ENCODE measurements at regions not wholly inside any gene's neighbourhood (a gene's known extent, or its start where the extent isn't known, plus 50 kb on each side); places are given as distances from the start of the nearest gene placed in this dataset.

GRCh38 chr10:23568996-23569395 lies 130.1 kb downstream of the OTUD1 start:
- H3K4me3 ChIP-seq (ENCODE audit: low read depth, low read length, poor library complexity, severe bottlenecking): no peak overlapping the region
- H3K9me3 ChIP-seq (ENCODE audit: low read length): peaks cover 10% of the 10 kb centered on the region
- no peaks in the 10 kb centered on the region for H3K4me1 ChIP-seq (ENCODE audit: insufficient read depth, low read length, poor library complexity, severe bottlenecking)
- intact Hi-C loops (cut with micrococcal nuclease; ENCODE audit: unreplicated experiment): no loop called here
- no peaks in the 10 kb centered on the region for H3K9me2 ChIP-seq (ENCODE audit: insufficient read depth, low read length)
- no peak overlapping the region for H3K4me2 ChIP-seq (ENCODE audit: low read length)
- ChIA-PET CTCF (ENCODE audit: unreplicated experiment) (no interaction called here), POLR2A (interaction anchor here (0.6 kb wide), 2 partner anchors 140 to 722 kb away, joined by 3 to 9 read pairs; no protein-coding TSS in a partner anchor)
- H3K79me2 ChIP-seq (ENCODE audit: insufficient read depth, low read depth, low read length): no peaks in the 10 kb centered on the region
- TF ChIP-seq EZH2phosphoT487 (IDR thresholded peaks at IDR 0.05; ENCODE audit: borderline replicate concordance, low read depth, low read length): no peak
- H3K27ac ChIP-seq (ENCODE audit: low read depth, low read length, poor library complexity, severe bottlenecking): no peak overlapping the region
- no peaks in the 10 kb centered on the region for H4K20me1 ChIP-seq (ENCODE audit: insufficient read depth, low read length)
- H3K36me3 ChIP-seq (ENCODE audit: insufficient read depth, low read length): no peaks in the 10 kb centered on the region
- DNase-seq (ENCODE audit: low spot score): no peak
- H2AFZ ChIP-seq (ENCODE audit: low read length): no peak overlapping the region
- no TSS peak for BruUV-seq (replicated peaks)

GRCh38 chr10:23571884-23572283 lies 133.0 kb downstream of the OTUD1 start:
- CTCF ChIA-PET (ENCODE audit: unreplicated experiment): no interaction called here
- TF ChIP-seq, protein P1, sequence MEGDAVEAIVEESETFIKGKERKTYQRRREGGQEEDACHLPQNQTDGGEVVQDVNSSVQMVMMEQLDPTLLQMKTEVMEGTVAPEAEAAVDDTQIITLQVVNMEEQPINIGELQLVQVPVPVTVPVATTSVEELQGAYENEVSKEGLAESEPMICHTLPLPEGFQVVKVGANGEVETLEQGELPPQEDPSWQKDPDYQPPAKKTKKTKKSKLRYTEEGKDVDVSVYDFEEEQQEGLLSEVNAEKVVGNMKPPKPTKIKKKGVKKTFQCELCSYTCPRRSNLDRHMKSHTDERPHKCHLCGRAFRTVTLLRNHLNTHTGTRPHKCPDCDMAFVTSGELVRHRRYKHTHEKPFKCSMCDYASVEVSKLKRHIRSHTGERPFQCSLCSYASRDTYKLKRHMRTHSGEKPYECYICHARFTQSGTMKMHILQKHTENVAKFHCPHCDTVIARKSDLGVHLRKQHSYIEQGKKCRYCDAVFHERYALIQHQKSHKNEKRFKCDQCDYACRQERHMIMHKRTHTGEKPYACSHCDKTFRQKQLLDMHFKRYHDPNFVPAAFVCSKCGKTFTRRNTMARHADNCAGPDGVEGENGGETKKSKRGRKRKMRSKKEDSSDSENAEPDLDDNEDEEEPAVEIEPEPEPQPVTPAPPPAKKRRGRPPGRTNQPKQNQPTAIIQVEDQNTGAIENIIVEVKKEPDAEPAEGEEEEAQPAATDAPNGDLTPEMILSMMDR (conservative IDR thresholded peaks at IDR 0.05; ENCODE audit: low read length): no peak
- TF ChIP-seq EZH2phosphoT487 (IDR thresholded peaks at IDR 0.05; ENCODE audit: borderline replicate concordance, low read depth, low read length): no peak
- no peak overlapping the region for H3K4me2 ChIP-seq (ENCODE audit: low read length)
- intact Hi-C loops (cut with micrococcal nuclease; ENCODE audit: unreplicated experiment): no loop called here
- H3K9me2 ChIP-seq (ENCODE audit: insufficient read depth, low read length): no peaks in the 10 kb centered on the region
- no peaks in the 10 kb centered on the region for H3K36me3 ChIP-seq (ENCODE audit: insufficient read depth, low read length)
- H3K4me1 ChIP-seq (ENCODE audit: insufficient read depth, low read length, poor library complexity, severe bottlenecking): no peaks in the 10 kb centered on the region
- no peak overlapping the region for H3K27ac ChIP-seq (ENCODE audit: low read depth, low read length, poor library complexity, severe bottlenecking)
- POLR2A ChIA-PET: interaction anchor here (0.7 kb wide), 1 partner anchor 84 kb away, joined by 3 read pairs; no protein-coding TSS in a partner anchor
- no peaks in the 10 kb centered on the region for H3K79me2 ChIP-seq (ENCODE audit: insufficient read depth, low read depth, low read length)
- no peaks in the 10 kb centered on the region for H4K20me1 ChIP-seq (ENCODE audit: insufficient read depth, low read length)
- no TSS peak for BruUV-seq (replicated peaks)
- DNase-seq (ENCODE audit: low spot score): no peak
- no peak overlapping the region for H2AFZ ChIP-seq (ENCODE audit: low read length)
- H3K9me3 ChIP-seq (ENCODE audit: low read length): peaks cover 10% of the 10 kb centered on the region
- H3K4me3 ChIP-seq (ENCODE audit: low read depth, low read length, poor library complexity, severe bottlenecking): no peak overlapping the region

DNA sequence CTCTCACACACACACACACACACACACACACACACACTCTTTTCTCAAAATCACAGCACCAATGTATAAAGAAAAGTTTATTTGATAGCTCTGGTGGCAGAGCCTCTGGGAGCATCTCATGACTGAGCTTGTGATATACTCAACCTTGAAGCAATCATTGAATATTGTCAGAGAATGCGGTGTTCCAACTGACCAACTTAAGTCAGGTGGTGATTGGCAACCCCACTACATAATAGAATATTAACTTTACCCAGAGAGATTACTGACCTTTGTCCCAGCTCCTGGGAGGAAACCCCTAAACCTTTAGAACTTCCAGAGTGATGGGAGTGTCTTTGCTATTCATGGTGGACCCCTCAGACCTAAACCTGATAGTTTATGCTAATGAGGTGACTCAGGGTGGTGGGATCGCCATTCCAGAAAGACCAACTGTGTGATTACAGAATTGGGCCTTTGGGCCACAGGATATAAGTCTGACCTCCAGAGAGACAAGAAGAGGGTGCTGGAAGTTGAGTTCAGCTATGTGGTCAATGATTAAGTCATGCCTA lies 143.1 kb downstream of the OTUD1 start:
- Histone ChIP-seq H4K20me1 (ENCODE audit: insufficient read depth, low read length) (no peaks in the 10 kb centered on the region), H3K4me2 (ENCODE audit: low read length) (no peak overlapping the region), H3K79me2 (ENCODE audit: insufficient read depth, low read depth, low read length) (no peaks in the 10 kb centered on the region), H2AFZ (ENCODE audit: low read length) (no peak overlapping the region), H3K4me1 (ENCODE audit: insufficient read depth, low read length, poor library complexity, severe bottlenecking) (no peaks in the 10 kb centered on the region), H3K9me2 (ENCODE audit: insufficient read depth, low read length) (no peaks in the 10 kb centered on the region), H3K36me3 (ENCODE audit: insufficient read depth, low read length) (no peaks in the 10 kb centered on the region), H3K27ac (ENCODE audit: low read depth, low read length, poor library complexity, severe bottlenecking) (no peak overlapping the region), H3K4me3 (ENCODE audit: low read depth, low read length, poor library complexity, severe bottlenecking) (no peak overlapping the region), H3K9me3 (ENCODE audit: low read length) (no peaks in the 10 kb centered on the region)
- TF ChIP-seq EZH2phosphoT487 (IDR thresholded peaks at IDR 0.05; ENCODE audit: borderline replicate concordance, low read depth, low read length): no peak
- TF ChIP-seq, protein P1 (conservative IDR thresholded peaks at IDR 0.05; ENCODE audit: low read length): no peak
- no TSS peak for BruUV-seq (replicated peaks)
- ChIA-PET POLR2A (interaction anchor here (0.6 to 1.3 kb wide), 4 partner anchors 23 to 310 kb away, joined by 3 read pairs; no protein-coding TSS in a partner anchor), CTCF (ENCODE audit: unreplicated experiment) (no interaction called here)
- DNase-seq (ENCODE audit: low spot score): no peak
- intact Hi-C loops (cut with micrococcal nuclease; ENCODE audit: unreplicated experiment): no loop called here

All from OCI-LY7 (cell line).